Lower leg skin (tissue), 3 donors: ENCODE measurements at regions not wholly inside any gene's neighbourhood (a gene's known extent, or its start where the extent isn't known, plus 50 kb on each side); places are given as distances from the start of the nearest gene placed in this dataset.

Experiments
- CTCF ChIP-seq, 3 donors: fragments of 450-650 bp; IDR thresholded peaks; one replicate each; pipeline ENCODE4 v1.5.1; 2016; ENCODE audit warnings: antibody characterized with exemption in 3 of 3, mild to moderate bottlenecking in 3 of 3, moderate library complexity in 2 of 3
- POLR2A ChIP-seq, 2 donors: fragments of 450-650 bp; IDR thresholded peaks; one replicate each; pipeline ENCODE4 v1.6.1; 2016 to 2017; ENCODE audit warnings: antibody characterized with exemption in 2 of 2, mild to moderate bottlenecking in 1 of 2, moderate library complexity in 1 of 2

GRCh38 chr6:5930968-5931367 is 75.8 kb downstream of the NRN1 start:
- TF ChIP-seq CTCF (IDR thresholded peaks at IDR 0.05) (no peak), POLR2A (IDR thresholded peaks at IDR 0.05) (no peak)
